Right atrium auricular region (tissue), 2 donors: ENCODE measurements at regions not wholly inside any gene's neighbourhood (a gene's known extent, or its start where the extent isn't known, plus 50 kb on each side); places are given as distances from the start of the nearest gene placed in this dataset.

Experiments used
- DNase-seq: peaks from one replicate; pipeline ENCODE4 v3.0.0-alpha.2; 2019; ENCODE audit warnings: low spot score
- H3K27ac ChIP-seq, 2 donors: fragments of 200-600 bp; sonication (generic); 1 replicate in 1 of 2; 2 replicates in 1 of 2; pipeline ENCODE4 v1.5.1; 2016 to 2019
- H3K27me3 ChIP-seq, 2 donors: fragments of 200-600 bp; sonication (generic); one replicate each; pipeline versions ENCODE4 v1.5.1 to v1.6.0; 2017 to 2019
- H3K36me3 ChIP-seq: fragments of 200-600 bp; sonication (generic); one replicate; pipeline ENCODE4 v1.5.1; 2016
- H3K4me1 ChIP-seq, 2 donors: fragments of 200-600 bp; sonication (generic); one replicate each; pipeline versions ENCODE4 v1.5.1 to v1.6.0; 2017 to 2019
- H3K4me3 ChIP-seq, 2 donors: fragments of 200-600 bp; sonication (generic); 1 replicate in 1 of 2; 2 replicates in 1 of 2; pipeline ENCODE4 v1.5.1; 2017 to 2019; ENCODE audit warnings: mild to moderate bottlenecking in 1 of 2, moderate library complexity in 1 of 2
- H3K9me3 ChIP-seq, 2 donors: fragments of 200-600 bp; sonication (generic); one replicate each; pipeline ENCODE4 v1.5.1; 2019
- TF ChIP-seq, protein P1 (sequence below), 2 donors: fragments of 200-600 bp; sonication (generic); IDR thresholded peaks; one replicate each; pipeline ENCODE4 v1.5.1; 2019; ENCODE audit warnings: antibody characterized with exemption in 2 of 2

DNA sequence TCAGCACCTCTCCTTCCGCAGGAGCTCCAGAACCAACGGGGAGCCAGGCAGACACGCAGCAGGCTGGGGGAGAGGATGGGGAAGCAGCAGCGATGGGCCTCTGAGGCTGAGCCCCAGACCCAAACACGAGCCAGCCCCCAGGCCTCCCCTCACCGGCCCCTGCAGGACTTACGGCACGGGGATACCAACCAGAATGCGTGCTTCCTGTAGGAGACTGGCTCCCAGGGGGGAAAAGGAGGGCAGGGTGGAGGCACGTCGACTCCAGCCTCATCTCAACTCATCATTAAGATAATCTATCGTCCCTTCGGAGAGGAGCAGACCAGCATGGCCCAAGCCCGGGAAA lies 495.1 kb upstream of the MYT1L start:
- no peaks in the 10 kb centered on the region for H3K36me3 ChIP-seq
- no peak overlapping the region for H3K27ac ChIP-seq
- no peak overlapping the region for H3K4me3 ChIP-seq
- H3K9me3 ChIP-seq, result peaks cover 0 to 7% of the 10 kb centered on the region in 2 donors
- TF ChIP-seq, protein P1, sequence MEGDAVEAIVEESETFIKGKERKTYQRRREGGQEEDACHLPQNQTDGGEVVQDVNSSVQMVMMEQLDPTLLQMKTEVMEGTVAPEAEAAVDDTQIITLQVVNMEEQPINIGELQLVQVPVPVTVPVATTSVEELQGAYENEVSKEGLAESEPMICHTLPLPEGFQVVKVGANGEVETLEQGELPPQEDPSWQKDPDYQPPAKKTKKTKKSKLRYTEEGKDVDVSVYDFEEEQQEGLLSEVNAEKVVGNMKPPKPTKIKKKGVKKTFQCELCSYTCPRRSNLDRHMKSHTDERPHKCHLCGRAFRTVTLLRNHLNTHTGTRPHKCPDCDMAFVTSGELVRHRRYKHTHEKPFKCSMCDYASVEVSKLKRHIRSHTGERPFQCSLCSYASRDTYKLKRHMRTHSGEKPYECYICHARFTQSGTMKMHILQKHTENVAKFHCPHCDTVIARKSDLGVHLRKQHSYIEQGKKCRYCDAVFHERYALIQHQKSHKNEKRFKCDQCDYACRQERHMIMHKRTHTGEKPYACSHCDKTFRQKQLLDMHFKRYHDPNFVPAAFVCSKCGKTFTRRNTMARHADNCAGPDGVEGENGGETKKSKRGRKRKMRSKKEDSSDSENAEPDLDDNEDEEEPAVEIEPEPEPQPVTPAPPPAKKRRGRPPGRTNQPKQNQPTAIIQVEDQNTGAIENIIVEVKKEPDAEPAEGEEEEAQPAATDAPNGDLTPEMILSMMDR (IDR thresholded peaks at IDR 0.05), result no peak
- no peaks in the 10 kb centered on the region for H3K4me1 ChIP-seq
- H3K27me3 ChIP-seq, result no peaks in the 10 kb centered on the region
- peak; percentile 30 for DNase-seq

DNA sequence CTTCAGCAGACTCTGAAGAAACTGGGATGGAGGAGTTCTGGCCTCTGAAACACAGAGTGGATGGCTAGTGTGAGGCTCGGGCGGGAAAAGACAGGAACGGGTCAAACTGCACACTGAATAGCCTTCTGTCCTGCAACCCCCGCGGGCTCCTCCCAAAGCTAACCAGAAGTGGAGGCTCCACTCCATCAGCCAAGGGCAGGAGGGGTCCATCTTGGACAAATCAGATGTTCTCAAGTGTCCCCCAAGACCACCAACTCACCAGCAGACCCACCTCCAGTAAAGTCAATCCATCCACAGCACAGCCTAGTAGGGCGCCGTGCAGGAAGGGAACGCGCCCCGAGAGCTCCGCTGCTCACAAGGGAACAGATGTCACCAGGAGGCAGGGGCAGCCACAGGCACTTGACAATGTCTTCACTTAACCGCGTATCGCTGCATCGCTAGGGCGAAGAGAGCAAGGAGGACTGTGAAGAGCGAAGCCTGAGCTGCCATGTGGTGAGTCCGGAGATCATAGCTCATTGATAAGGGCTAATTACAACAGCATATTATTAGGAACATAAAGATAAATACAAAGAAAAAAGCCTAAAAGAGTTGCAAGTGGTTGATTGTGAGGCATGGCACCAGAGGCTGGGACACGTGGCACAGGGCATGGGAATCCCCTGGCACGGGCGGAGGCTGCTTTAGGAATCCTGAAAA lies 494.6 kb upstream of the MYT1L start:
- Histone ChIP-seq H3K27me3 (no peaks in the 10 kb centered on the region), H3K4me1 (no peaks in the 10 kb centered on the region), H3K9me3 (peaks cover 0 to 11% of the 10 kb centered on the region in 2 donors), H3K36me3 (no peaks in the 10 kb centered on the region), H3K27ac (no peak overlapping the region), H3K4me3 (no peak overlapping the region)
- peak; percentile 30 for DNase-seq
- TF ChIP-seq, protein P1 (IDR thresholded peaks at IDR 0.05), result no peak

DNA sequence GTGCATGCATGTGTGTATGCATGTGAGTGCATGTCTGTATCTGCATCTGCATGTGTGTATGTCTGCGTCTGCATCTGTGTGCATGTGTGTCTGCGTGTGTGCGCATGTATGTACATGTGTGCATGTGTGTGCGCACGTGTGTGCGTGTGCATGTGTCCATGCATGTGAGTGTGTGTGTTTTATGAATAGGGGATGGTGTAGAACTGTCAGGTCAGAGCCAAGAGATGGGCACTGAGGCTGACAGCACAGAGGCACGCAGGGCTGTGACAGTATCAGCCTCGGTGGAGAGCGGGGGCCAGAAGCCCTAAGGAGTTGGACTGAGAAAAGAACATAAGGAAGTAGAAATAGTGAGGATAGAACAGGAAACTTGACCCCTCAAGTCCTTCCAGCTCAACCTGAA lies 494.0 kb upstream of the MYT1L start:
- Histone ChIP-seq H3K9me3 (peaks cover 0 to 11% of the 10 kb centered on the region in 2 donors), H3K27ac (no peak overlapping the region), H3K36me3 (no peaks in the 10 kb centered on the region), H3K4me3 (no peak overlapping the region), H3K4me1 (no peaks in the 10 kb centered on the region), H3K27me3 (no peaks in the 10 kb centered on the region)
- DNase-seq, result peak; percentile 16
- TF ChIP-seq, protein P1 (IDR thresholded peaks at IDR 0.05), result no peak

DNA sequence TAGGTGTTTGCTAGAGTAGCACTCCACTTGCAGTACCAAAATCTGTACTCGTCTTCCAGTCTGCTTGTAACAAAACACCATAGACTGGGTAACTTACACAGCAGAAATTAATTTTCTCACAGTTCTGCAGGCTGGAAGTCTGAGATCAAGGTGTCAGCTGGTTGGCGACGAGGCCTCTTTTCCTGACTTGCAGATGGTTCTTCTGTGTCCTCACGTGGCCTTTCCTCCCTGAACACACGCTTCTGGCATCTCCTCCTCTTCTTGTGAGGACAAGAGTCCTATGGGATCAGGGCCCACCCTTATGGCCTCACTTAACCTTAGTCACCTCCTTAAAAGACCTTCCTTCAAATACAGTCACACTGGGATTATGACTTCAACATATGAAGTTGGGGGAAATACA lies 493.5 kb upstream of the MYT1L start:
- no peaks in the 10 kb centered on the region for H3K27me3 ChIP-seq
- H3K9me3 ChIP-seq, result peaks cover 0 to 11% of the 10 kb centered on the region in 2 donors
- H3K27ac ChIP-seq, result no peak overlapping the region
- H3K4me3 ChIP-seq, result no peak overlapping the region
- no peaks in the 10 kb centered on the region for H3K36me3 ChIP-seq
- peak; percentile 48 for DNase-seq
- no peaks in the 10 kb centered on the region for H3K4me1 ChIP-seq
- TF ChIP-seq, protein P1 (IDR thresholded peaks at IDR 0.05), result no peak

DNA sequence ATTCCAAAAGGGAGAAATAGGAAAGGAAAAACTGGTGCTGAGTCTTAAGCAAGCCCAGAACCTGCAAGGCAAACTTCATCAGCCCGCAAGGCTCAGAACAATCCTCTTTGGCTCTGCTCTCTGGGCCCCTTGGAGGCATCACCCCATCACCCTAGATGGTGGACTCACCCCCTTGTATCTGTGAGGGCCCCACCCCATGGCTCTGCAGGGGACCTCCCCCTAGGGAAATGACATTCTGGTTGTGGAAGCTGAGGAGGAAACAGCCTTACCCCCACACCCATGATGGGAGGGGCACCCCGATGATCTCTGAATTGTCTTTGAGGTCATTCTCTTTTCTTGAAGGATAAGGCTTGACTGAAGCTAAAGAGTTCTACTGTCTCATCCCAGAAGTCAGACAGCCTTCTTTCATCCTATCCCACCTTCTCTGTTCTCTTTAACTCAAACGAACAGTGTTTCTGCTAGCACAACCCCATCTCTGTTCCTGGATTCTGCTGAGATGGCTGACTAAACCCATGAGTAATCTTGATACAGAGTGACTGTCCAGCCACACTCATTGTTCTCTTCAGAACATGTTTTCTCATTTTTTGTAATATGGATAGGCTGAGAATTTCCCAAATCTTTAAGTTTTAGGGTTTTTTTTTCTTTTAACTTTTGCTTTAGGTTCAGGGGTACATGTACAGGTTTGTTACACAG lies 492.1 kb upstream of the MYT1L start:
- no peak overlapping the region for H3K4me3 ChIP-seq
- H3K4me1 ChIP-seq, result no peaks in the 10 kb centered on the region
- TF ChIP-seq, protein P1 (IDR thresholded peaks at IDR 0.05), result no peak
- H3K27me3 ChIP-seq, result no peaks in the 10 kb centered on the region
- peaks cover 0 to 16% of the 10 kb centered on the region in 2 donors for H3K9me3 ChIP-seq
- peak; percentile 23 for DNase-seq
- no peaks in the 10 kb centered on the region for H3K36me3 ChIP-seq
- no peak overlapping the region for H3K27ac ChIP-seq
